Ovary (tissue), 7 donors: ENCODE measurements at regions not wholly inside any gene's neighbourhood (a gene's known extent, or its start where the extent isn't known, plus 50 kb on each side); places are given as distances from the start of the nearest gene placed in this dataset.

Source experiments
- DNase-seq, 5 donors: peaks; one replicate each; pipeline ENCODE4 v3.0.0-alpha.2; 2019 to 2020
- H3K27ac ChIP-seq, 2 donors: fragments of 200-600 bp; one replicate each; pipeline versions ENCODE4 v1.5.1 to v1.8.0; 2019 to 2022
- H3K27me3 ChIP-seq: fragments of 200-600 bp; one replicate; pipeline ENCODE4 v1.8.0; 2022
- H3K36me3 ChIP-seq: fragments of 200-600 bp; sonication (generic); one replicate; pipeline ENCODE4 v1.5.1; 2019
- H3K4me1 ChIP-seq: one replicate; pipeline ENCODE4 v1.8.1; 2013; ENCODE audit warnings: mild to moderate bottlenecking, moderate library complexity; ENCODE audit not compliant: insufficient read depth
- H3K4me3 ChIP-seq: fragments of 200-600 bp; sonication (generic); one replicate; pipeline ENCODE4 v1.5.1; 2017
- H3K9me3 ChIP-seq, 2 donors: fragments of 200-600 bp in 1 of 2; sonication (generic) in 1 of 2; one replicate each; pipeline versions ENCODE4 v1.5.1 to v1.8.1; 2013 to 2019; ENCODE audit warnings: mild to moderate bottlenecking in 1 of 2, moderate library complexity in 1 of 2
- EP300 ChIP-seq: sonication (generic); formaldehyde crosslinking; IDR thresholded peaks from one replicate; pipeline ENCODE4 v1.6.1; 2017; ENCODE audit warnings: antibody characterized with exemption
- POLR2A ChIP-seq: fragments of 450-650 bp; IDR thresholded peaks from one replicate; pipeline ENCODE4 v1.6.1; 2017; ENCODE audit warnings: antibody characterized with exemption, mild to moderate bottlenecking, moderate library complexity
- WGBS, 3 donors: extraction: QIAGEN DNeasy Blood & Tissue Kit in 1 of 3; methylation state at CpG; one replicate each; pipeline versions ENCODE4 v1.1.5 to v1.1.7; 2013 to 2017; 5-methylcytosine and 5-hydroxymethylcytosine counted together
- intact Hi-C, 4 donors: fragments of 100-400 bp; cut with DNase I; formaldehyde crosslinking; loops; one replicate each; pipeline versions ENCODE4 v1.11.0 to v1.15.1; 2022 to 2023
- TF ChIP-seq, protein P1 (sequence below), 3 donors: fragments of 450-650 bp in 2 of 3; fragments of 200-600 bp in 1 of 3; IDR thresholded peaks; one replicate each; pipeline versions ENCODE4 v1.5.1 to v1.8.0; 2016 to 2022; ENCODE audit warnings: antibody characterized with exemption in 3 of 3, mild to moderate bottlenecking in 1 of 3
- donor health status: DM: no; HTN: no; CAD: no; lungs with moderate emphysema.
- donor health status: DM: no; HTN: no; CAD: no.
- donor health status: Bipolar disorder and iron deficiency.
- donor health status: DM: no; HTN: no; CAD: no.
- donor health status: DM: yes; HTN: yes; CAD: no.

DNA sequence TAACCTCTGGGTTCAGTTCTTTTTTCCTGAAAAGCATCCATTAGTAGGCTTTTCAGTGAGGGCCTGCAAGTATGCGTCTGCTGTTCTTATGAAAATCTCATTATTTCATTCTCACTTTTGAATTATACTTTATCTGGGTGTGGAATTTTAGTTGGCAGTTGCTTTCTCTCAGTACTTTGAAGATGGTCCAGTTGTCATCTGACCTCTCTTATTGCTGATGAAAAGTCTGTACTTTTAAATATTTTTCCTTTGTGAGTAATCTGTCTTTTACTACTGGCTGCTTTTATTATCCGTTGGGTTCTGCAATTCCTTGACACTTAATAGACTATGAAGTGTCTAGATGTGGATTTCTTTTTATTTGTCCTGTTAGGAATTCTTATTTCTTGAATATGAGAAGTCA, 307.8 kb downstream of the CYP26B1 start:
- Histone ChIP-seq H3K36me3 (no peaks in the 10 kb centered on the region), H3K27ac (no peak overlapping the region), H3K4me1 (no peaks in the 10 kb centered on the region), H3K27me3 (no peaks in the 10 kb centered on the region), H3K9me3 (no peaks in the 10 kb centered on the region), H3K4me3 (no peak overlapping the region)
- 44 to 50% (median 46%) methylated on average over 2 of the region's 2 CpGs for WGBS, 3 donors
- DNase-seq: no peak
- no peak for TF ChIP-seq POLR2A
- TF ChIP-seq, protein P1, sequence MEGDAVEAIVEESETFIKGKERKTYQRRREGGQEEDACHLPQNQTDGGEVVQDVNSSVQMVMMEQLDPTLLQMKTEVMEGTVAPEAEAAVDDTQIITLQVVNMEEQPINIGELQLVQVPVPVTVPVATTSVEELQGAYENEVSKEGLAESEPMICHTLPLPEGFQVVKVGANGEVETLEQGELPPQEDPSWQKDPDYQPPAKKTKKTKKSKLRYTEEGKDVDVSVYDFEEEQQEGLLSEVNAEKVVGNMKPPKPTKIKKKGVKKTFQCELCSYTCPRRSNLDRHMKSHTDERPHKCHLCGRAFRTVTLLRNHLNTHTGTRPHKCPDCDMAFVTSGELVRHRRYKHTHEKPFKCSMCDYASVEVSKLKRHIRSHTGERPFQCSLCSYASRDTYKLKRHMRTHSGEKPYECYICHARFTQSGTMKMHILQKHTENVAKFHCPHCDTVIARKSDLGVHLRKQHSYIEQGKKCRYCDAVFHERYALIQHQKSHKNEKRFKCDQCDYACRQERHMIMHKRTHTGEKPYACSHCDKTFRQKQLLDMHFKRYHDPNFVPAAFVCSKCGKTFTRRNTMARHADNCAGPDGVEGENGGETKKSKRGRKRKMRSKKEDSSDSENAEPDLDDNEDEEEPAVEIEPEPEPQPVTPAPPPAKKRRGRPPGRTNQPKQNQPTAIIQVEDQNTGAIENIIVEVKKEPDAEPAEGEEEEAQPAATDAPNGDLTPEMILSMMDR (IDR thresholded peaks at IDR 0.05): no peak
- no peak for TF ChIP-seq EP300
- intact Hi-C loops: no loop called here

DNA sequence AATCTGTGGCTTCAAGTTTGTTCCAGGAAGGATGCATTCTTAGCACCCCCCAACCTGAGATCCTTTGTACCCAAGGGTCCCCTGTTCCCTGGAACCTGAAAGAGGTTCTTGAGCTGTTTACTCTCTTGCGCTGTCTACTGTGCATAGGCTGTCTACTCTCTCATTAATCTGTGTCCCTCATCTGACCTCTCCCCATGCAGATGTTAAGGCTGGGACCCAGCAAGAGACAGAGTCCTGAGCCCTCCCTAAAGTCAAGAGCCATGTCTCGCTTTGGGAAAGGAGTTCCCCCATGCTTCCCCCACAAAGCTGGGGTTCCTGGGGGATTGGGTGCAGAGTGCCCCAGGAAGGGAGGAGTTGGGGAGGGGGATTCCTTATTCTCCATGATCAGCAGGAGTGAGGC, 312.9 kb downstream of the CYP26B1 start:
- DNase-seq: no peak
- H3K27ac ChIP-seq: no peak overlapping the region
- no peaks in the 10 kb centered on the region for H3K4me1 ChIP-seq
- no peak overlapping the region for H3K4me3 ChIP-seq
- WGBS, 3 donors: 91 to 95% (median 94%) methylated on average over 2 of the region's 2 CpGs
- no peaks in the 10 kb centered on the region for H3K36me3 ChIP-seq
- TF ChIP-seq, protein P1 (IDR thresholded peaks at IDR 0.05): no peak
- TF ChIP-seq POLR2A (no peak), EP300 (no peak)
- no peaks in the 10 kb centered on the region for H3K27me3 ChIP-seq
- no peaks in the 10 kb centered on the region for H3K9me3 ChIP-seq
- intact Hi-C loops: no loop called here

DNA sequence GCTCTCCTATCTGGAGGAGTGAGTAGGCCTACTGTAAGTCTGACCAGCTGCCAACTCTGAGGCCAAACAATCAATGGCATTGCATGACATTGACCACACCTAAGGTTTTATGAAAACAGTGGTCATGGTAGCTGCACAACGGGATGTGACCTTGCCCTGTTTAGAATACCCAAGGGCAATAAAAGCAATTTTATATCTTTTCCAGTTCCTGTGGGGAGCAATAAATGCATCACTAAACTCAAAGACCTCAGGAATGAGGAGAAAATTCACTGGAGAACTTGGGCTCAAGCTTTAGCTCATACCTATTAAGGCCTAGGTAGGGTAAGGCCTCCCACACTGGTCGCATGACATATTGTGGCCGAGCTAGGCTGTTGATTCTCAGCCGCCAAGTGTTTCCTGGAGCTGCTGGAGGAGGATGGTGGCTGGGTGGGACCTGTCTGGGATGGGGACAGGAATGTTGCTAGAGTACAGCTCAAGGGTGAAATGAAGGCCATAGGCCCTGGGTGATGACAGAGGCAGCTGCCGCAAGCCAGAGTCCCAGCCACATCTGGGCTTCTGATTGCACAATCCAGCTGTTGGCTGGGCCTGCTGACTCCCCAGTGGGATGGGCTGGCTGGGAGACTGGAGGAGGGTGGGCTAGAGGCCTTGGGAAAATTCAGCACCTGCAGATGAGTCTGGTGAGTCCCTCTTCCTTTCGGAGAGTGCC, 313.7 kb downstream of the CYP26B1 start:
- Histone ChIP-seq H3K4me1 (no peaks in the 10 kb centered on the region), H3K4me3 (no peak overlapping the region), H3K27ac (no peak overlapping the region), H3K27me3 (no peaks in the 10 kb centered on the region), H3K9me3 (no peaks in the 10 kb centered on the region), H3K36me3 (no peaks in the 10 kb centered on the region)
- WGBS, 3 donors: 81 to 82% (median 82%) methylated on average over 6 of the region's 6 CpGs
- intact Hi-C loops: no loop called here
- TF ChIP-seq, protein P1 (IDR thresholded peaks at IDR 0.05): no peak
- TF ChIP-seq EP300 (no peak), POLR2A (no peak)
- no peak for DNase-seq

DNA sequence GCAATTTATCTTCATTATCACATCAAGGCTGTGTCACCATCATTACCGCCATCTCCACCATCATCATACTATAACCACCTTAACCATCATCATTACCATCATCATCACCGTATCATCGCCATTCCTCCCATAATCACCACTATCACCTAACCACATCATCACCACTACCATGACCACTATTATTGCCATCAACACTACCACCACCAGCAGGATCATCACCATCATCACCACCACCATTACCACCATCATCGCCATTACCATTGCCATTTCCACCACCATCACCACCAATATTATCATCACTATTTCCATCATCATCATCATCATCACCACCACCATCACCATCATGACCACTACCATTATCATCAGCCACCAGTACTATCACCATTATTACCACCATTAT, 314.4 kb downstream of the CYP26B1 start:
- 71 to 99% (median 98%) methylated on average over 4 of the region's 4 CpGs for WGBS, 3 donors
- H3K9me3 ChIP-seq: no peaks in the 10 kb centered on the region
- no peak for TF ChIP-seq EP300
- TF ChIP-seq POLR2A: no peak
- TF ChIP-seq, protein P1 (IDR thresholded peaks at IDR 0.05): no peak
- H3K4me1 ChIP-seq: no peaks in the 10 kb centered on the region
- no peaks in the 10 kb centered on the region for H3K27me3 ChIP-seq
- no peak for DNase-seq
- H3K27ac ChIP-seq: no peak overlapping the region
- no peak overlapping the region for H3K4me3 ChIP-seq
- intact Hi-C loops: no loop called here
- H3K36me3 ChIP-seq: no peaks in the 10 kb centered on the region
